Stimulated activated CD8-positive, alpha-beta memory T cell treated with anti-CD3 and anti-CD28 coated beads, Interleukin-12 subunit alpha, Interleukin-12 subunit beta, amount 100 ng/mL, for 24 hours (primary cell): ENCODE measurements at regions not wholly inside any gene's neighbourhood (a gene's known extent, or its start where the extent isn't known, plus 50 kb on each side); places are given as distances from the start of the nearest gene placed in this dataset.

Source experiments
- DNase-seq: peaks from one replicate; pipeline ENCODE4 v3.0.0-alpha.2; 2020; ENCODE audit errors: extremely low read depth

DNA sequence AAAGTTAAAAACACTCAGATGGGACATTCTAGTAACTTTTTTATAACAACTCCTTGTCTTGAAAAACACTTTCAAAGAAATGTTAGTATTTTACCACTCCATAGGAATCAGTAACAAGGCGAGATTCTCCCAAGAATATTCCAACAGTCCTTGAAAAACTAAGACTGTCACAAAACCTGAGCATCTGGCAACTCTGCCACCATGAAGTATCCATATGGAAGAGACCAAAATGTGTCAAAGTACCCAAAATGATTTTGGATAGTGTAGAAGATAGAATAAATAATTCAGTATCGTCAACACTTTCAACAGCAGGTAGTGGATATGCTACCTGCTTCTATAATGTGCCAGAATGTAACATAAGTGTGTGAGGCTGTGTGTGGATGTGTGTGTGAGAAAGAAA, 361.8 kb downstream of the ZEB2 start:
- no peak for DNase-seq

DNA sequence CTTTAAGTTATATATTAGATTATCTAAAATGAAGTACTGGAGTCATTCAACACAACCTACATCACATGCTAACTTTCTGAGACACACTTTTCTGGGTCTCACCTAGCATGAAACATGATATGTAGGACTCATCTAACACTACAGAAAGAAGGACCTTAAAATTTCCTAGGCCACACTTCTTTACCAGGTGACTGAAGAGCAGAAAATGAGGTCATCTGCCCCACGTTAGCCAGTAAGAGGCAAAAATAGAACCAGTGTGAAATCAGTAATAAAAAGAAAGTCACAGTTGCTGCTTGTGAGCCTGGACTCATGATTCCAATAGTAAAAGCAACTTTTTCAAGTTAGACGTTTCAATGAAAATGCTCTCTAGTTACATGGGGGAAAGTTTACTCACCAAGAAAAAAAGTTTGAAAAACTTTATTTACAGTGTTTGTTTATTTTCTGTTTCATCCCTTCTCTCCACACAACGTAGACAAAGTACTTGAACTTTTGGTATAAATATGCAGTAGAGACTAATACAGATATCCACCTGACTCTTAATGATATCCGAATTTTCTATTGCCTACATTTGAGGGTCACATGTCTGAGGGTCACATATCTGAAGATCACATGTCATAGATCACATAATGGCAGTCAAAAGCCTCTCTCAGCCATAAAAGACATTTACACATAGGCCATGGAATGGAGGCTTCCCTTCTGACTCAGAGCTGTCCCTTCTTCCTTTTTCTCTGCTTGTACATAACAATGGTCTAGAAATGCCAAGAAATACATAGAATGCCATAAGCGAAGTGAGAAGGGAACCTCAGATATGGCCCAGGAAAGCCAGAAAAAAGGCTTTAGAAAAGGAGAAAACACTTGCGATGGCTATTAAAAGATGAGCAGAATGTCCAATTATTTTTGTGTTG, 362.9 kb downstream of the ZEB2 start:
- DNase-seq, result no peak

DNA sequence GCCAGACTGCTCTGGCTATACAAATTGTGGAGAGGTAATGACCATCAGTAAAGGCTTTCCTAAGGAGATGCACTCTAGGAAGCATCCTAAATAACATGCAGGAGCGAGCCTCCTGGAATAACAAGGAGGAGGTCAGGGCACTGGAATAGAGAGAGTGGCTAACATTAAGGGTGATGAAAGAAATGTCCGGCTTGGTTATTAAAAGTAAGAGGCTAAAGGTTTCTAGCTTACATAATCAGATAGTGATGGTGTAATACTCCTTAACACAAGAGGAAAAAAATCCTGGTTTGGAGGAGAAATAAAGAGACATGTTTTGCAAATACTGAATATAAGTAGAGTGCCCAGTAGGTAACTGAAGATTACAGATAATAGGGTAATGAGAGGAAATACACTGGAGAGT, 365.7 kb downstream of the ZEB2 start:
- no peak for DNase-seq

DNA sequence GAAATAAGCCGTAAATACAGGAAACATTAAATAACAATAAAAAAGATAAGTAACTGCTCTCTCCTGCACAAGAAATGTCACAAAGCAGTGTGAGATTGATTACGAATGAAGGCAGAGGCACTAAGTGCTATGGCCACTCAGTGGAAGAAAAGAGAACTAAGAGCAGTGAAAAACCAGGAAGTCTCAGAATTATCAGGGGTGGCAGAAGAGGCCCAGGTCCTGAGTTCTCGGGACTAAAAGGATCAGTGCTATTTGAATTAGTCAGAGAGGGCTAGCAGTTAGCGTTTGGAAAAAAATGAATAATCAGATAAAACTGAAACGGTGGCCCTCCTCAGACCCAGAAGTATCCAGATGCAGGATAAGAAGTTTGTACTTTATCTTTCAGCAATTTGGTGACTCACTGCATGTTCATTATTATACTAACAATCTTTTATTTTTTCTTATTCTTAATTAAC, 367.1 kb downstream of the ZEB2 start:
- no peak for DNase-seq

DNA sequence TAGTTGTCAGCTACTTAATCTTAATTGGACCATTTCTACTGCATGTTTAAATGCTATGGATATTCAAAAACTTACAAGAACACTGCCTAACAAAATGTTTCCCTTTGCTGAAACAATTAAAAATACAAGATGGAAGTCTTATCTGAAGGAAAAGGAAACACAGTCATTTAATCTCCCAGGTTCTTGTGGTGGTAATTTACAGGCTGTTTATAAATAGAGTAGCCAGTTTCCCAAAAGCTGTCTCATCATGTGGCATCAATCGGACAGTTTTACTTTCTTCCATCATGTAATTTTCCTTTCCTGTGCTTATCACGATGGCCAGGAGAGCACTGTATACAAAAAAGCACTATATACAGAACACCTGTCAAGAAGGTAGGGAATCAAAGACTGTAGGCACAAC, 368.1 kb downstream of the ZEB2 start:
- DNase-seq, result no peak

DNA sequence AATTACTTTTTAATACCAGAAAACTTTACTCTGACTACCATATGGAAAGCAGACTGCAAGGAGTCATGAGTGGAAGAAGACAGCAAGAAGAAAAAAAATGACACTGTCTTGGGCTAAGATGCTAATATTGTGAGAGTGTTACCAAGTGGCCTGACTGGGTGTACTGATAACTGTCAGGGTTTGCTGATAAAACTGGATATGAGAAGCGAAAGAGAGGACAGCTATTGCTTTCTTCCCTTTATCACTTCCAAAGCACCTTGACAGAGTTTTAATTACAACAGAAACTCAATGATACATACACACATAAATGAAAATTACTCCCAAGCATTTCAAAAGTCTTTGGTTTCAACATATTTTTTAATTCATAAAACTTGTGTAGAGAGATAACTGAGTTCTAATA, 368.5 kb downstream of the ZEB2 start:
- no peak for DNase-seq

DNA sequence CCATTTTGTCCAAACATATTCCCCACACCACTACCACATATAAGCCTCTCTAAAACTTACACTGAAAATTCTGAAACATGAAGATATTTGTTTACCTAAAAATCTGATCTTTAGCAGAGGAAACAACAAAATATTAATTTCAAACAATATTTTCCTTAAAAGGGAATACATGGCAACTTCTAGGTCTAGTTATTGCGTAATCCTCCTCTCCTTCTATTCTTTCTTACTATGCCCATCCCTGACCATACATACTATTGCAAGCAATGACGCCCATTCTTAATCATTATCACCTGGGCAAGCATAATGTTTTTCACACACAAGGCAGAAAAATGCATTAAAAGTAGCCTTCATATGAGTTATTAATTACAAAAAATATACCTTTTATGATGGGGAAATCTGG, 372.6 kb downstream of the ZEB2 start:
- DNase-seq, result no peak

DNA sequence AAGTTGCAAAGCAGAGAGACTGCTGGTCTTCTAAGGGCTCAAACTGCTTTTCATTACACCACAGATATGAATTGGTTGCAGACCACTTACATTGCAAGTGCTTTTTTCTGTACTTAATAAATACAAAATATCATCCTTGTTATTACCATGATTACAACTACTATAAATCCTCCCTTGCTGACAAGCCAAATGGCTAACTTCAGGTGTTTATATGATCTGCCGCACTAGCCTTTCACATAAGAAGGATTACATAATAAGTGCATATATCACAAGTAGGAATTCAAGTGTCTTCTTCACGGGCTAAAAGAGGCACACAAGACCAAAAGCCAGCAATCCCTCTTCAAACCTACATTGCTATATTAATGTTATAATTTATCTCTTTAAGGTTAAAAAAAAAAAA, 373.0 kb downstream of the ZEB2 start:
- DNase-seq, result no peak

DNA sequence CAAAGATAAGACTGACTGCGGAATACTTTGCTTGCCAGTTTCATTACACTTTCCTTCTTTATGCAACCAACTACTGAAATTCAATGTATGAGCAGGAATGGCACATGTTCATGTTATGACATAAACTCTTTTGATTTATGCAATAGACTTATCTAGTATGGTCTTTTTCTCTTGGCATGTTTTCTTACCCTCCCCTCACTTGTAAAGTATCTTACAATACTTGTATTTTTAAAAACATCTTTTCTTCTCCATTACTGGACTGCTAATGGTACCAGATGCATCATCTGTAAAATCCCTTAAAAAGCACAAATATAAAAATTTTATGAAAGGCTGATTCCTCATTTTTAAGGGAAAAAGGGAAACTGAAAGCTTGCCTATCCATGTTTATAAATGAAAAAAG, 373.8 kb downstream of the ZEB2 start:
- DNase-seq, result no peak

DNA sequence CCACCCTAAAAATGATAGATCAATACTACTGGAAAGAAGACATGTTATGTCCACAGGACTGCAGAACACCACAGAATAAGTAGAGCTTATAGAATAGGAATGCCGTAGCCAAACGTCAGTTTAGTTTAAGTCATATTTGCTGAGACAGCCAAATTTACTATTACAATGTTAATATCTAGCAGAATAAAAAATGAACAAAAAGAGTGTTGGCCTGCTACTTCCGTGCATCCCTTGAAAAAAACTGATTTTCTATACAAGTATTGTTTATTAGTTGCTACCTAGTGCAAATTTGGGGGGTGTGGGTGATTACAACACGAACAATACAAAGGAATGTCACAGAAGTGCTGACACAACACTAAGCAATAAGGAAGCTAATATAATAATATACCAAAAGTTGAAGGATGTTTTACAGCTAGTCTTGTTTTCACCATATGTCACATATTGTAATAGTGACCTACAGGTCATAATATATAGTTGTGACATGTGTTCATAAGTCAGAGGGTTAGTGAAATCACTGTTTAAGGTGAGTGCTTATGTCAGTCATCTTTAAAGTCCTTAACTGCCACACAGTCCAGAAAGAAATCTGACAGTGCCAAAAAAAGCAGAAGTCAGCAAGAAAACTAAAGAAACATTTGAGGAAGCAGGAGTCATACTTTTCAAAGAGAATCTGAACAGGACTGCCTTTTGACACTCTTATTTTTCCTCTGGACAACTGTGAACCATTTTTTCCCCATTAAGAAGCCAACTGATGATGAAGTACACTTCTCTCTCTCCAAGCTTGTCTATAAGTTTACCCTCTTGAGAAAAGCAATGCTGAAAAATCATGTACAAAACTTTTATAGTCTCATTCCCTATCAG, 376.4 kb downstream of the ZEB2 start:
- no peak for DNase-seq

DNA sequence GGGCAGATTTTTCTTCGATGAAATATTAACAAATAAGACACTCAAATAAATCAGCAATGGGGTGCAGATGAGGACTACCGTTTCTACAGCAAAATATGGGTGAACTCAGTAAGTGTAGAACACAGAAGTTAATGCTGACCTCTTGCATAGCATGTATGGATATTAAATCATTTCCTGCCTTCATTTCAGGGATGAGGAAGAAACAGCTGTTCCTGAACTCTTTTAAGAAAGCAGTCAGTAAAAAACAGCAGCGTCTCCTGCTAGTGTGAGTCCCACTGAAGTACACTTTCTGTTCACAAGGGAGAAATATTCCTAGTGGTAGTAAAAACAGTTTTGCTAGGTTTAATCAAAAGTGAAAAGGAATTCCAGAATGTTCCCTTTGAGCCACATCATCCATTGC, 379.0 kb downstream of the ZEB2 start:
- no peak for DNase-seq

DNA sequence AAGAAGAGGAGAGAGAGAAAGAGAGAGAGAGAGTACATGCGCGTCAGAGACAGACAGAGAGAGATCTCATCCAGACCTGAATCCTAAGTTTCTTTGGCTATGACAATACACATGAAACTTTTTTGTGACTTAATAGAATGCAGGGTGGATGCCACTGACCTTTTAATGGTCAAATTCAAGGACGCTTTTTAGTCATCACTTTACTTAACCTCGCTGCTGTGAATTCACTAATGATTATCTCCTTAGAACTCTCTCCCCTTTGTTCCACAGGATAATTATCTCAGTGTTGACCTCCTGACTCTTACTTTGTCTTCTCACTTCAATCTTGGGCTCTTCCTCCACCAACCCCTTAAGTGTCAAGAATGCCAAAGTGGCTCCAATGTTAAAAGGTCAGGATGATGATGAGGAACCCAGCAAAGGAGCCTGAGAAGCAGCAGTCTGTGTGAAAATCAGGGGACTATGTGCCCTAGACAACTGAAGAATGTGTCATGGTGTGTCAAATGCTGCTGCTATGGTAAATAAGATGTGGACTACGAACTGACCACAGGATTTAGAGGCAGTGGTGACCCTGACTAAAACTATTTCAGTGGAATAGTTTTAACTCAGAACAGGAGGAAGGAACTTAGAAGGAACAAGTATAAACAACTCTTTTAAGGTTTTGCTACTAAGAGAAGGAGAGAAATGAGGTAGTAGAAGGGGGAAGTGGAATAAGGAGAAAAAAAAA, 382.1 kb downstream of the ZEB2 start:
- no peak for DNase-seq

DNA sequence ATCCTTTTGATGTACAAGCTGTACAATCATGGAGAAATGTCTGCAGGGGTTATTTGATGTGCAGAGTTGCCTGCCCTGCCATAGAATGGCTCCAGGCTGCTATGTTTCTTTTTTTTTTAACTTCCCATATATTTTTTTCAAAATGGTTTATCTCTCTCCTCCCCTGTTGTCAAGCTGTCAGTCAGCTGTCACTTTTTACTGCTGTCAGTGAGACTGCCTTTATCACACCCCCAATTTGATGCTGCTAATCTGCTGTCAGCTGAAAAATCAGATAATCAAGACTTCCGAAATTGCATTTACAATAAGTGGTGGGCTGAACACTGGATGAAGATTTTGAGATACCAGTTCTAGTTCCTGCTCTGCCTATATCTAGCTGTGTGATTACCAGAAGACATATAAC, 382.6 kb downstream of the ZEB2 start:
- DNase-seq, result no peak

DNA sequence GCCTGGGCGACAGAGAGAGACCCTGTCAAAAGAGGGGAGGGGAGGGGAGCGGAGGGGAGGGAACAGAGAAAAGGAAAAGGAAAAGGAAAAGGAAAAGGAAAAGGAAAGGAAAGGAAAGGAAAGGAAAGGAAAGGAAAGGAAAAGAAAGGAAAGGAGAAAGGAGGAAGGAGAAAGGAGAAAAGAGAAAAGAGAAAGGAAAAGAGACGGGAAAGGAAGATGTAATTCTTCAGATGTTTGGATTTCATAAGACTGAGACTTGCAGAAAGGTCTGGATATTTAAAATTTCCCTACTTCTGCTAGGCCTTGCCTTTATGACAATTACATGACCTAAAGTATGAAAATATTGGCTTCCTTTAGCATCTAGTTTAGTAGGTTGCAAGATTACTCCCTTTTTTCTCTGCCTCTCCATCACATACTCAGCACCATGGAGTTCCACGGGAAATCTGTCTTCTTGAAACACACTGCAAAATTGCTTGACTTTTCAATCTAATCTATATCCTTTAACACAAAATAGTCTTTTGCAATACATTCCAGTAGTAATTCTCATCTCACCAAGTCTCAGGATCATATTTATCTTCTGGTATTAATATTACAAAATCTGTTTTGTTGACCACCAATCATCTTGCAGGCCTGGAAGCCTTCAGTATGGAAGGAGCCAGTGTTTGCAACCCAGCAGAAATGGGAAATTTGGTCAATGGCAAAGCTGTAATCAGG, 383.5 kb downstream of the ZEB2 start:
- DNase-seq, result no peak

DNA sequence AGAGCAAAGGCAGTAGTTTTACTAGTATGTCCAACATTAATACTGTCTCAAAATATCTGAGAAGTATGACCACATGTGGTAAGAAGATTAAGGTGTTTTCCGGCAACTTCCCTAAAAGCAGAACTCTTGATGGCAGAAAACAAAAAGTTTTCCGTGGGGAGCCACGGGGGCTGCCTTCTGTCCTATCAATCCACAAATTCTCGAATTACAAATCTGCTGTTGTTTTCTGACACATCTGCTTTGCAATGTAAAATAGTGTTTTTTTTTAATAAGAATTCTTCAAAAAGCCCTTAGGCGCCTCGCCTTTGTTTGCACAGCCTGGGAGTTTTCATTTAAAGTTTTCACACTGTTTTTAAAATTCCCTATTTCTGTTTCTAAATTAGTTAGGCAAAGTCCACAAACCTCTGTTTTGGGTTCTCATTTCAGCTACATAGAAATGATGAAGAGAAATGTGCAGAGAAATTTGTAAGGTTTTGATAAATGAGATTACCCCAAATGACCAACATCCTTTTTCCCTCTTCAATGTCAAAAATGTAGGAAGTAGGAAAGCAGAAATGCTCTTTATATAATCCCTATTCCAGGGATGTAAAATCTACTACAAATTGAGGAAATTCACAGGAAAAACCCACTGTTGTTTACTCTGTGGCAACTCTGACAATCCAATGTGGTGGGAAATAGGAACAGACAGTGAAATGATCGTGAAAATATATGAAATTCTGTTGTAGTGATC, 385.8 kb downstream of the ZEB2 start:
- DNase-seq, result no peak

DNA sequence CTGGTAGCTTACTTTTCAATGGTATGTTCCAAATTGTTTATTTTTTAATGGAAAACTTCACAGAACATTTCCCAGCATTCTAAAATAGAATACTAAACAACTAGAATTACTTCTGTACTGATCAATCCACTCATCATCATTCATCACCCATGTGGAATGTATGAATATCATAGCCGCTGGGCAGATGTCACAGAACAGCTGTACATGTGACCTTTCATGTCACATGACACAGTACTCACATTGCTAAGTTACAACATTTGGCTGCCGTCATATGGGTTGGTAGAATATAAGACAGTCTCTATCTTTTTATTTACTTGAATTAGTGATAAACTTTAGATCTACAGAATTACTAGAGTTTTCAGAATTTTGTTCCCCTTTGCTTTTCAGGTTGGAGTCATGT, 387.6 kb downstream of the ZEB2 start:
- no peak for DNase-seq

DNA sequence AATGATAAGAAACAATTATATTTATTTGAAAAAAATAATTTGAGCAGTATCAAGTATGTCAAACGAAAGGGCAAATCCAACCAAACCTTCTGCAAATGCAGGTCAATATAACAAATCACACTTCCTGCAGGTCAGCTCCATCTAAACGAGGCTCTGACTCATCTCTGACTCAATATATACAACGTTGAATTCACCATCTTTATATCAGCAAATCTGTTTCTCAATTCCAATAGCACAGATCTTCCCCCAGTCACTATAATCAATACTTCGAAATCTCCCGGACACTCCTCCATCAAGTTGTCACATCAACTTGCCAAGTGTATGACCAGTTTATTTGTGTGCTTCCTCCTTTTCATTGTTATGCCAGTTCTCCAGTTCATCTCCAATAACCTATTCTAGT, 388.9 kb downstream of the ZEB2 start:
- no peak for DNase-seq

DNA sequence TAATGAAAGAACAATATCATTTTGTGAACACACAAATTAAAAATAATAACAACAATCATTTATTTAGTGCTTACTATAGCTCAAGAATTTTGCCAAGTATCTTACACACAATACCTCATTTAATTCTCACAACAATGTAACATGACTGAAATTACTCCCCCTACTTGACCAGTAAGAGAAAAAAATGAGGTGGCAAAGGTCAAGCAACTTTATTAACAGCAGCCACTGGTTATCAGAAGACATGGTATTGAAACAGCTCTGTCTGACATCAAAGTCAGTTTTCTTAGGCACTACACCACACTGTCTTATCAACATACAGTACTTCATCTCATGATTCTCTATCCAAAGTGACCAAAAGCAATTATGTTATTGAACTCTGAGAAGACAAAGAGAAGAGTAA, 389.4 kb downstream of the ZEB2 start:
- DNase-seq, result no peak

DNA sequence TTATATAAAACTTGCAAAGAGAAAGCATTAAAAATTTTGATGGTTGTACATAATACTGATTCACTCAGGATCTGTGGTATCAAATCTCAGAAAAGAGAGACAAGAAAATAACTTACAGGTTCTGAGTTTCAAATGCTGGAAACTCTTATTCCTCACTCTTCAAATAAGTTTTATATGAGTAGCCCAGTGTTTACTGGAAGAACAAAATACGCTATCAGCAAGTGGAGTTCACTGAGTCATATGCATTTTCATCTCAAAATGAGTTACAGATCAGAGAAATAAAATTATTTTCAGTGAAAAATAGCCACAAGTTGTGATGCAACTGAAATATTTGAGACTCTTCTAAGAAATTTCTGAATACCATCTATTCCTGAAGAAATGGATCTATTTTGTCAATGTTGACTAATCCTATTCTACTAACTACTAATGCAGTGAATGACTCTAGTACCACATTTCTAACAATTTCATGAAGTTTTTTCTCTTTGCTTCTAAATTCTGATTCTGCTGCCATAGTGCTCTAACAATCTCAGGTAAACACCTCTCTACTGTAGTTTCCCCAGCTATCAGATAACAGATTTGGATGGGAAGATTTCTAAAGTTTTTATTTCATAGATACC, 391.7 kb downstream of the ZEB2 start:
- DNase-seq, result no peak

DNA sequence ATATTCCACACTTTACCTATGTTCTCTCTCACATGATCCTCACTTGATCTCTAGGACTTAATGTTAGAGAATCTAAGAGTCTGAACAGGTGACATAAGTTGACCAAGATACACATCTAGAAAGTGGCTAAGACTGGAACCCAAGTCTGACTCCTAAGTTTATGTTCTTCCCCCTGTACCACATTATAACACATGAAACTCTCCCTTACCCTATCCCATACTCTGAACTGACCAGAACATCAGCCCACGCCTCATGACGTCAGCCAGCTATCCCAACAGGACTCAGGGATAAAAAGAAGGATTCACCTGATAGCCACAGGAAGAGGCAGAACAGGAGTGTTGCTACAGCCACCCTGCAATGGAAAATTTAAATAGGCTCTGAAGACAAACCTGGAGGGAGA, 392.2 kb downstream of the ZEB2 start:
- DNase-seq, result no peak

DNA sequence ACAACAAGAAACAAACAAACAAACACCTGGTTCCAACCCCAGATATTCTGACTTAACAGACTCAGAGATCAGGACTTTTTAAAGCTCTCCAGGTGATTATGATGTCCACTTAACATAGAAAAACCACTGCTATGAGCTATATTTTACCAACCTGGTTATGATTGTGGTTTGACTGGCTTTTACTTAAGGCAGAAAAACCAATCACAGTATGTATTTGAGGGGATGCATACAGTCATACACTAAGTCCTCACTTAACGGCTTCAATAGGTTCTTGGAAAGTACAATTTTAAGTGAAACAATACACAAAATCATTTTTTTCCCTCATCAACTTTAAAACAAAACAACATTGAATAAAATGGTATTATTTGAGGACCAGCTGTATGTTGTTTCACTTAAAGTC, 393.6 kb downstream of the ZEB2 start:
- DNase-seq, result no peak
